ENCODE measurements at regions not wholly inside any gene's neighbourhood (a gene's known extent, or its start where the extent isn't known, plus 50 kb on each side); places are given as distances from the start of the nearest gene placed in this dataset.
A peak's percentile ranks its signal among the peaks of the same experiment; 100 is the strongest.

DNA sequence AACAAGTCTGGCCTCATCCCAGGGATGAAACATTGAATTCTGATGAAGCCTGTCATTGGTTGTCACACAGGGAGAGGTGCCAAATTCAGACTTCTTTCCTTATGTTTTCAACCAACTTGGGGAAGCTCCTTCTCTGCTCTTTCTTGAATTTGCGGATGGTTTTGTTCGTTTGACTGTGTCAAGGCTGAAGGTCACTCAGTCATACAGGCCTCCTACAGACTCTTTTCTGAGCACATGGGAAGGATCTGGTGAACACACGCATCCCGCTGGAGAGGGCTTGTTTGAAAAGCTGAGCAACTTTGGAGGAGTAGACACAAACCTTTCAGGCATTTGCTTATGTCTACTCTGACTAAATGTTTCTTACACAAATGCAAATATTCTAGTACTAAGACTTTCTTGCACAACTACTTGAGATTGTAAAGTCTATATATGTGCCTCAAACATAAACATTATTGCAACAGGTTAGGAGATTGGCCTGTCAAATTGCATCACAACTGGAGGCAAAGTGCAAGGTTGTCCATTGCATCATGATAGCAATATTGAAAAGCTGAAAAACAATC lies 151.5 kb upstream of the NR3C1 start (continued):
- TF ChIP-seq ZNF549 (CRISPR knock-in tag; IDR thresholded peaks at IDR 0.05) (no peak), IKZF1 (IDR thresholded peaks at IDR 0.05) (no peak), ZBTB38 (CRISPR knock-in tag; IDR thresholded peaks at IDR 0.05) (no peak), SP140L (CRISPR knock-in tag; IDR thresholded peaks at IDR 0.05; ENCODE audit: borderline replicate concordance) (no peak), ZNF674 (CRISPR knock-in tag; IDR thresholded peaks at IDR 0.05; ENCODE audit: low read depth) (no peak), ZSCAN12 (CRISPR knock-in tag; IDR thresholded peaks at IDR 0.05) (no peak), ARID2 (CRISPR knock-in tag; IDR thresholded peaks at IDR 0.05; ENCODE audit: borderline replicate concordance) (no peak), RXRA (CRISPR knock-in tag; IDR thresholded peaks at IDR 0.05) (no peak; the same call in 1 of the 2 replicates), DNMT1 (CRISPR knock-in tag; IDR thresholded peaks at IDR 0.05) (no peak), ZNF343 (CRISPR knock-in tag; IDR thresholded peaks at IDR 0.05) (no peak), RFX1 (IDR thresholded peaks at IDR 0.05) (no peak), ZNF296 (CRISPR knock-in tag; conservative IDR thresholded peaks at IDR 0.05) (no peak), ZNF550 (CRISPR knock-in tag; IDR thresholded peaks at IDR 0.05; ENCODE audit: borderline replicate concordance) (no peak), MYNN (CRISPR knock-in tag; IDR thresholded peaks at IDR 0.05; ENCODE audit: low read depth) (no peak), ZNF205 (CRISPR knock-in tag; IDR thresholded peaks at IDR 0.05) (peak; percentile 76; the same call in 1 of the 2 replicates), HNRNPUL1 (IDR thresholded peaks at IDR 0.05; ENCODE audit: low read depth, low read length) (no peak), ATAD3A (CRISPR knock-in tag; IDR thresholded peaks at IDR 0.05) (no peak), MXI1 (IDR thresholded peaks at IDR 0.05; ENCODE audit: borderline replicate concordance, low read depth, low read length) (no peak), ZNF282 (IDR thresholded peaks at IDR 0.05; ENCODE audit: partially characterized antibody) (no peak), ERF (CRISPR knock-in tag; IDR thresholded peaks at IDR 0.05) (peak; percentile 59; the same call in 1 of the 2 replicates), ZSCAN20 (CRISPR knock-in tag; IDR thresholded peaks at IDR 0.05; ENCODE audit: borderline replicate concordance) (no peak), ZNF776 (CRISPR knock-in tag; IDR thresholded peaks at IDR 0.05) (no peak)
- TF ChIP-seq, protein P1, sequence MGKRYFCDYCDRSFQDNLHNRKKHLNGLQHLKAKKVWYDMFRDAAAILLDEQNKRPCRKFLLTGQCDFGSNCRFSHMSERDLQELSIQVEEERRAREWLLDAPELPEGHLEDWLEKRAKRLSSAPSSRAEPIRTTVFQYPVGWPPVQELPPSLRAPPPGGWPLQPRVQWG (CRISPR knock-in tag; IDR thresholded peaks at IDR 0.05; ENCODE audit: borderline replicate concordance, low read depth) = no peak
- TF ChIP-seq, protein P2, sequence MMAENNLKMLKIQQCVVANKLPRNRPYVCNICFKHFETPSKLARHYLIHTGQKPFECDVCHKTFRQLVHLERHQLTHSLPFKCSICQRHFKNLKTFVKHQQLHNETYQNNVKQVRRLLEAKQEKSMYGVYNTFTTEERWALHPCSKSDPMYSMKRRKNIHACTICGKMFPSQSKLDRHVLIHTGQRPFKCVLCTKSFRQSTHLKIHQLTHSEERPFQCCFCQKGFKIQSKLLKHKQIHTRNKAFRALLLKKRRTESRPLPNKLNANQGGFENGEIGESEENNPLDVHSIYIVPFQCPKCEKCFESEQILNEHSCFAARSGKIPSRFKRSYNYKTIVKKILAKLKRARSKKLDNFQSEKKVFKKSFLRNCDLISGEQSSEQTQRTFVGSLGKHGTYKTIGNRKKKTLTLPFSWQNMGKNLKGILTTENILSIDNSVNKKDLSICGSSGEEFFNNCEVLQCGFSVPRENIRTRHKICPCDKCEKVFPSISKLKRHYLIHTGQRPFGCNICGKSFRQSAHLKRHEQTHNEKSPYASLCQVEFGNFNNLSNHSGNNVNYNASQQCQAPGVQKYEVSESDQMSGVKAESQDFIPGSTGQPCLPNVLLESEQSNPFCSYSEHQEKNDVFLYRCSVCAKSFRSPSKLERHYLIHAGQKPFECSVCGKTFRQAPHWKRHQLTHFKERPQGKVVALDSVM (CRISPR knock-in tag; IDR thresholded peaks at IDR 0.05) = no peak; the same call in 1 of the 2 replicates
- TF ChIP-seq, protein P3, sequence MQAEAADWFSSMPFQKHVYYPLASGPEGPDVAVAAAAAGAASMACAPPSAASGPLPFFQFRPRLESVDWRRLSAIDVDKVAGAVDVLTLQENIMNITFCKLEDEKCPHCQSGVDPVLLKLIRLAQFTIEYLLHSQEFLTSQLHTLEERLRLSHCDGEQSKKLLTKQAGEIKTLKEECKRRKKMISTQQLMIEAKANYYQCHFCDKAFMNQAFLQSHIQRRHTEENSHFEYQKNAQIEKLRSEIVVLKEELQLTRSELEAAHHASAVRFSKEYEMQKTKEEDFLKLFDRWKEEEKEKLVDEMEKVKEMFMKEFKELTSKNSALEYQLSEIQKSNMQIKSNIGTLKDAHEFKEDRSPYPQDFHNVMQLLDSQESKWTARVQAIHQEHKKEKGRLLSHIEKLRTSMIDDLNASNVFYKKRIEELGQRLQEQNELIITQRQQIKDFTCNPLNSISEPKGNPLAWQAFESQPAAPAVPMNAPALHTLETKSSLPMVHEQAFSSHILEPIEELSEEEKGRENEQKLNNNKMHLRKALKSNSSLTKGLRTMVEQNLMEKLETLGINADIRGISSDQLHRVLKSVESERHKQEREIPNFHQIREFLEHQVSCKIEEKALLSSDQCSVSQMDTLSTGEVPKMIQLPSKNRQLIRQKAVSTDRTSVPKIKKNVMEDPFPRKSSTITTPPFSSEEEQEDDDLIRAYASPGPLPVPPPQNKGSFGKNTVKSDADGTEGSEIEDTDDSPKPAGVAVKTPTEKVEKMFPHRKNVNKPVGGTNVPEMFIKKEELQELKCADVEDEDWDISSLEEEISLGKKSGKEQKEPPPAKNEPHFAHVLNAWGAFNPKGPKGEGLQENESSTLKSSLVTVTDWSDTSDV (CRISPR knock-in tag; IDR thresholded peaks at IDR 0.05) = no peak
- TF ChIP-seq, protein P4, sequence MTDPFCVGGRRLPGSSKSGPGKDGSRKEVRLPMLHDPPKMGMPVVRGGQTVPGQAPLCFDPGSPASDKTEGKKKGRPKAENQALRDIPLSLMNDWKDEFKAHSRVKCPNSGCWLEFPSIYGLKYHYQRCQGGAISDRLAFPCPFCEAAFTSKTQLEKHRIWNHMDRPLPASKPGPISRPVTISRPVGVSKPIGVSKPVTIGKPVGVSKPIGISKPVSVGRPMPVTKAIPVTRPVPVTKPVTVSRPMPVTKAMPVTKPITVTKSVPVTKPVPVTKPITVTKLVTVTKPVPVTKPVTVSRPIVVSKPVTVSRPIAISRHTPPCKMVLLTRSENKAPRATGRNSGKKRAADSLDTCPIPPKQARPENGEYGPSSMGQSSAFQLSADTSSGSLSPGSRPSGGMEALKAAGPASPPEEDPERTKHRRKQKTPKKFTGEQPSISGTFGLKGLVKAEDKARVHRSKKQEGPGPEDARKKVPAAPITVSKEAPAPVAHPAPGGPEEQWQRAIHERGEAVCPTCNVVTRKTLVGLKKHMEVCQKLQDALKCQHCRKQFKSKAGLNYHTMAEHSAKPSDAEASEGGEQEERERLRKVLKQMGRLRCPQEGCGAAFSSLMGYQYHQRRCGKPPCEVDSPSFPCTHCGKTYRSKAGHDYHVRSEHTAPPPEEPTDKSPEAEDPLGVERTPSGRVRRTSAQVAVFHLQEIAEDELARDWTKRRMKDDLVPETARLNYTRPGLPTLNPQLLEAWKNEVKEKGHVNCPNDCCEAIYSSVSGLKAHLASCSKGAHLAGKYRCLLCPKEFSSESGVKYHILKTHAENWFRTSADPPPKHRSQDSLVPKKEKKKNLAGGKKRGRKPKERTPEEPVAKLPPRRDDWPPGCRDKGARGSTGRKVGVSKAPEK (CRISPR knock-in tag; IDR thresholded peaks at IDR 0.05; ENCODE audit: borderline replicate concordance) = peak; percentile 92; the same call in 1 of the 2 replicates

Data from HepG2 (cell line).